GM12892 (cell line): ENCODE measurements at regions not wholly inside any gene's neighbourhood (a gene's known extent, or its start where the extent isn't known, plus 50 kb on each side); places are given as distances from the start of the nearest gene placed in this dataset.

Source experiments
- POLR2A ChIP-seq: IDR thresholded peaks from 2 replicates; pipeline ENCODE4 v1.6.1; 2011; ENCODE audit warnings: low read depth, low read length, control low read depth
- POLR2AphosphoS5 ChIP-seq: IDR thresholded peaks from 2 replicates; pipeline ENCODE4 v1.6.1; 2011; ENCODE audit warnings: low read depth, low read length, control low read depth
- TAF1 ChIP-seq: IDR thresholded peaks from 2 replicates; pipeline ENCODE4 v1.6.1; 2011; ENCODE audit warnings: low read depth, mild to moderate bottlenecking, control low read depth, low read length, borderline replicate concordance

- TF ChIP-seq TAF1: no peak
- no peak for TF ChIP-seq POLR2A
- no peak for TF ChIP-seq POLR2AphosphoS5
Measured at GRCh38 chr9:107562798-107563197, 73.2 kb upstream of the KLF4 start.
